SIG-M5 treated with dmso at 0.1 percent for 504 hours (cell line): ENCODE measurements at regions not wholly inside any gene's neighbourhood (a gene's known extent, or its start where the extent isn't known, plus 50 kb on each side); places are given as distances from the start of the nearest gene placed in this dataset.
"Not testable (repeated sequence)": the region's sequence is repeated elsewhere in the genome, so short reads cannot be mapped to it uniquely, and the experiment has no call there.

ENCODE experiments used
- DNase-seq: peaks from one replicate; lab custom pipeline; 2025; ENCODE audit not compliant: unreplicated experiment; lab: John Stamatoyannopoulos, UW

DNA sequence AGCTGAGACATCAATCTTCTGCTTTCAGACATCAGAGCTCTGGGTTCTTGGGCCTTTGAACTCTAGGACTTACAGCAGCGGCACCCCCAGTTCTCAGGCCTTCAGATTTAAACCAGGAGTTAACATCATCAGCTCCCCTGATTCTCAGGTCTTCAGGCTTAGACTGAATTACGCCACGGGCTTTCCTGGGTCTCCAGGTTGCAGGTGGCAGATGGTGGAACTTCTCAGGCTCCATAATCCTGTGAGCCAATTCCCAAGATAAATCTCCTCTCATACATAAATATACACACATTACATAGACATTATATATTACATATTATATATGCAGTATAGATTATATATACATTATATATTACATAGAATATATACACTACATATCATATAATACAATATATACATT lies 408.9 kb upstream of the AUTS2 start:
- DNase-seq, result no peak

DNA sequence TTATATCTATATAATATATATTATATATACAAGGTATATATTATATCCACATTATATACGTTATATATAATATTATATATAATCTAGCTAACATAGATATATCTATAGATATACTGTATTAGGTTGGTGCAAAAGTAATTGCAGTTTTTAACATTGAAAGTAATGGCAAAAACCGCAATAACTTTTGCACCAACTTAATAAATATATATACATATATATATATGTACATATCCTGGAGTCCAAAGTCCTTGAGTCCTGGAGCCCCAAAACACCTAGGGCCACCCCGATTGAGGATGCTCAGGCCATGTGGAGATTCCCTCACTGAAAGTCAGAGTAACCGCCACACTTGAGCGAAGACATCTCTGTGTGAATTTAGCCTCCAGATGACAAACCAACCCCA lies 408.2 kb upstream of the AUTS2 start:
- DNase-seq, result no peak

DNA sequence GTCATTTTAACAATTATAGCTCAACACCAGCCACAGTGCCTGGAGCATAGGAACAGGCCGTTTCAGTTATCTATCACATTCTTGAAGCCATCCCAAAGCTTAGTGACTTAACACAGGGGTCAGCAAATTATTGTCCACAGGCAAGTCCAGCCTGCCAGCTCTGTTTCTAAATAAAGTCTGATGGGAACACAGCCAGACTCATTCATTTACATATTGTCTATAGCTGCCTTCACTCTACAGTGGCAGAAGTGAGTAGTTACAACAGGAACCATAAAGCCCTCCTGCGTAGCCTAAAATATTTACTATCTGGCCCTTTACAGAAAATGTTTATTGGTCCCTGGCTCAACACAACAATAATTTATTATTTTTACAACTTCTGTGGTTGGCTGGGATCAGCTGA lies 407.5 kb upstream of the AUTS2 start:
- no peak for DNase-seq

DNA sequence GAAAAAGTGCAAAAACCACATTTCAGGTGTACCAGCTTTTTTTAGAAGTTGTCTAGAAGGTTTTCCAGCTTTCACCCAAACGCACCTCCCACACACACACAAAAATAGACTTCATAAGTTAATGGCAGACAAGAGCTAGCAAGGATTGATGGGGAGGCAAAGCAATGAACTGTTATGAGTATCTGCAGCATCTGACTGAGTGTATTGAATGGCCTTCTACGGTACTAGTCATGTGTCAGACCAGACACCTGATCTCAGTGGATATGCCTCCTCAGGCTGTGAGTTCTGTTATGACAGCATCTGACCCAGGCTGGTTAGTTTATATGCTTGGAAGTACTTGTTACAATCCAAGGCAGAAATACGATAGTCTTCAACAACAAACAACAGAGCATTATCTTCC lies 406.1 kb upstream of the AUTS2 start:
- DNase-seq, result no peak

DNA sequence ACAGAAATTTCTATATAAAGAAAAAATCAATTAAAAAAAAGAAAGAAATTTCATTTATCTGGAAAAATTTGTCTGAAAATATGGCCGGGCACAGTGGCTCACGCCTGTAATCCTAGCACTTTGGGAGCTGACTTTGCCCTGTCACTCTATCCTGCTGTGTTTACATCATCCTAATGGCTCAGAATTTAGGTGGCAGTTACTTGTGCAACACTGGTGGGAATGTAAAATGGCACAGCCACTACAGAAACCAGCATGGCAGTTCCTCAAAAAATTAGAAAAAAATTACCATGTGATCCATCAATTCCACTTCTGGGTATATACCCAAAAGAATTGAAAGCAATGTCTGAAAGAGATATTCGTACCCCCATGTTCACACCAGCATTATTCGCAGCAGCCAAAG lies 405.2 kb upstream of the AUTS2 start:
- no peak for DNase-seq

DNA sequence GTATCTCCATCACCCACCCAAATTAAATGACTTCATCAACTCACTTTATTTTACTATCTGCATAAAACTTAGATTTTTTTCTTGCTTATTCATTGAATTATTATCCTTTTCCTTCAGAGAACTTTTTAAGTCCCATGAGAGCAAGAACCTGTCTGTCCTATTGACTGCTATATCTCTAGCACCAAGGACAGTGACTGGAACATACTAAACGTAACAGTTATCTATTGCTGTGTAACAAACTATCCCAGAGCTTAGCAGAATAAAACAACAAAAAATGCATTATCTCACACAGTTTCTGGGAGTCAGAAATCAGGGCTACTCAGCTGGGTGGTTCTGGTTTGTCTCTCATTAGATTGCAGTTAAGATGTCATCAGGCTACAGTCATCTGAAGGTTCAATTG lies 401.7 kb upstream of the AUTS2 start:
- DNase-seq, result no peak

DNA sequence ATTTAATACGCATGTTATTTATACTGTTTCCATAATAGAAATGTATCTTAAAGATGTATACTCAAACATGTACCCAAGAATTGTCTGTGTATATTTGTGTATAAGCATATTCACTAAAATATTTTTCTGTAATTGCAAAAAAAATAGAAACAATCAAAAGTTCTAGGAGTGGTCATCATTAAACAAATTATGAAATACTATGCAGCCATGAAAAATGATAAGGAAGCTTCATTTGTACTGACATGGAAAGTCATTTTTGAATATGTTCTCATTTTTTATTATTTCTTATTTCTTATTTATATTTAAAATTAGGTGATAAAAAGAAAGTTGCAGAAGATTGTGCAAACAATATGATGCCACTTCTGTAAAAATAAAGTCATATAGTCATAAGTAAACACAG lies 400.0 kb upstream of the AUTS2 start:
- no peak for DNase-seq

DNA sequence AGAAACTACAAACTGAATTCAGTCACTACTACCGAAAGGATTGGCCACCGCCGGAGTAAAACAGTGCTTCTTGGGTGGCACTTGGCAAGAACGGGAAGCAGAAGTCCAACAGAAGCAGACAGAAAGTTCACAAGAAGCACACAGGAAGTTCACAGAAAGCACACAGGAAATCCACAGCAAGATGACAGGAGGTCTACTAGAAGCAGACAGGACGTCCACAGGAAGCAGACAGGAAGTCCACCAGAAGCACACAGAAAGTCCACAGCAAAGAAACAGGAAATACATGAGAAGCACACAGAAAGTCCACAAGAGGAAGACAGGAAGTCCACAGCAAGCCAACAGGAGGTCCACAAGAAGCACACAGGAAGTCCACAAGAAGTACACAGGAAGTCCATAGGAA lies 399.2 kb upstream of the AUTS2 start:
- DNase-seq, result no peak

DNA sequence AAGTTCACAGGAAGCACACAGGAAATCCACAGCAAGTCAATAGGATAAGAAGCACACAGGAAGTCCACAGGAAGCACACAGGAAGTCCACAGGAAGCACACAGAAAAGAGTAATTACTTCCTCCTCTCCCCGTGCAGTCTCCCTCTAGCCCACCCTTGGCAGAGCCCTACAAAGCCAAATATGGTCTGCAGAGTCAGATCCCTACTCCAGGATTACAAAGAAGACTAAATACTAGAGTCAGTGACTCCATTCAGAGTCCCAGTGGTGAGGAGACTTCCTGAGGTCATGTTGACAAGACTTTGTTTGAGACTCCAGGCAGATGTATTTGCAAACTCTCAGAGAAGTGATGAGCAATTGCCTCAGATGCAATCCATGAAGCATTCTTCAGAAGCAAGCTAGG lies 398.6 kb upstream of the AUTS2 start:
- DNase-seq, result no peak

DNA sequence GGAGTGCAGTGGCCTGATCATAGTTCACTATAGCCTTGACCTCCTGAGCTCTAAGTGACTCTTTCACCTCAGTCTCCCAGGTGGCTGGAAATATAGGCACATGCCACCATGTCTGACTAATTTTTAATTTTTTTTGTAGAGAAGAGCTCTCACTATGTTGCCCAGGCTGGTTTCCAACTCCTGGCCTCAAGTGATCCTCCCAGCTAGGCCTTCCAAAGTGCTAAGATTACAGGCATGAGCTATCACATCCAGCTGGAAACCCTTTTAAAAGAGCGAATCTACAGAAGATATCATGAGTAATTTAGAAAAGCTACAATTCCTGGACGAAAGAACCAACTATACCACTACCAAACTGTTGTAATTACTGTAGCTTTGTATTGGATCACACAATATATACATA lies 394.4 kb upstream of the AUTS2 start:
- DNase-seq, result no peak

DNA sequence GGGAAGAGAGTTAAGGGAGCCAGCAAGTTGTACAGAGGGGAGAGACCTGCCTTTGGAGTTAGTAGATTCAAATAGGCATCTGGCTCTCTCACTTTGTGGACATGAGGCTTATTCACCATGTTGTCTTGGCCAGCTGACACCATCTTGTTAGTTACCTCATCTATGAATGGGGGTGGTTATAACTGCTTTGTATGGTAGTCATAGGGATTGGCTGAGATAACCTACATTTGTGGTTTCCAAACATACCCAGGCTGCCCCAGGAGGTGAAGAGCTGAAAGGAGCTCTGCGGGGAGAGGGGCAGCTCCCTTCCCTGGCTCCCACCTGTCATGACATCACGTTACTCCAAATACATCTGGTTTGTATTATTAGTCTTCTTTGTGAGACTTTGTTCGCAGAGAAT lies 393.3 kb upstream of the AUTS2 start:
- no peak for DNase-seq

DNA sequence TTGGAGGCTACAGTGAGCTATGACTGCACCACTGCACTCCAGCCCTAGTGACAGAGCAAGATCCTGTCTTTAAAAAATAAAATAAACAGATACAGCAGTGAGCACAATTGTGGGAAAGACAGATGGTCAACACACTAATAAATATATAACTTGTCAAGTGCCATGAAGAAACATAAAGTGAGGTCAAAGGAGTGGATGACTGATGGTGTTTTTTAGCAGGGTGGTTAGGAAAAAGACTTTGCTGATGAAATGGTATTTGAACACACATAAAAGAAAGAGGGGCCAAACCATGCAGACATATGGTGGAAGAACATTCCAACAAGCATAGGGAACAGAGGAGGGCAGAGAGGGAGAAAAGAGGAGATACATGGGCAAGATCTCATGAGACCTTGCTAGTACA lies 392.7 kb upstream of the AUTS2 start:
- no peak for DNase-seq

DNA sequence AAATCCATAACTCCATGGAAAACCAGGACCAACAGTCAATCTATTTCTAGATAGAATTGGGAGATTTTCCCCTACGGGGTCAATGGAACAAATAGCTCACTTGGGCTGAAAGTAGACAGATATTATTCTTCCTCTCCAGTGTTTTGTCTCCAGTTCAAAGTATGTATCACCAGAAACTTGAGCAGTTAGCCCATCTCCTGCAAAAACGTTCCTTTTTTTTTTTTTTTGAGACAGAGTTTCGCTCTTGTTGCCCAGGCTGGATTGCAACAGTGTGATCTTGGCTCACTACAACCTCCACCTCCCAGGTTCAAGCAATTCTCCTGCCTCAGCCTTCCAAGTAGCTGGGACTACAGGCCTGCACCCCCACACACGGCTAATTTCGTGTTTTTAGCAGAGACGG lies 390.0 kb upstream of the AUTS2 start:
- no peak for DNase-seq

DNA sequence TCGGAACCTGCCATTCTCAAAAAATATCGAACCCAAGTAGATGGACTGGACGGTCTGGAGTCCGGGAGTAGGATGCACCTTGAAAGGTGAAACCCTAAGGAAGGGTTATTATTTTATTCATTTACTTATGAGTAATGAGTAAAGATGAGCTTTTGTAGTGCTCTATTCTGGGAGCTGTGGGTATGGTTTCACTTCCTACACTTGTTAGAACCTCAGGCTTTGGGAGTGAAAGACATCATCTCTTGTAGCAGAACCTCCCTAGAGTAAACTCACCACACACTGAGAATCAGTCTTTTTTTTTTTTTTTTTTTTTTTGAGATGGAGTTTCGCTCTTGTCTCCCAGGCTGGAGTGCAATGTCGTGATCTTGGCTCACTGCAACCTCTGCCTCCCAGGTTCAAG lies 389.4 kb upstream of the AUTS2 start:
- DNase-seq, result no peak

DNA sequence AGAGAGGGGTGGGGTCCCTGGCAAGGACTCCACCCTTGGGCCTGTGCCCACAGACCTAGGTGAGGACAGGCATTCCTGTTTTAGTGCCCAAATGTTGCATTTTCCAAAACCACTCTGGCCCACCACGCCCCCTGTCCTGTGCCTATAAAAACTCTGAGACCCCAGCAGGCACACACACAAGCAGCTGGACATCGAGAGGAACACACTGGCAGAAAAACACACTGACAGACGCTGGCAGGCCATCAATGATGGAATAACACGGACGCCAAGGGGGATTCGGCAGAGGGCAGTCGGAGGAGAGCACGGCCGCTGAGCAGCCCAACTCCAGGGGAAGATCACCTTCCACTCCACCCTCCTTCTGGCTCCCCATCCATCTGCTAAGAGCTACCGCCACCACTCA lies 386.9 kb upstream of the AUTS2 start:
- DNase-seq, result no peak

DNA sequence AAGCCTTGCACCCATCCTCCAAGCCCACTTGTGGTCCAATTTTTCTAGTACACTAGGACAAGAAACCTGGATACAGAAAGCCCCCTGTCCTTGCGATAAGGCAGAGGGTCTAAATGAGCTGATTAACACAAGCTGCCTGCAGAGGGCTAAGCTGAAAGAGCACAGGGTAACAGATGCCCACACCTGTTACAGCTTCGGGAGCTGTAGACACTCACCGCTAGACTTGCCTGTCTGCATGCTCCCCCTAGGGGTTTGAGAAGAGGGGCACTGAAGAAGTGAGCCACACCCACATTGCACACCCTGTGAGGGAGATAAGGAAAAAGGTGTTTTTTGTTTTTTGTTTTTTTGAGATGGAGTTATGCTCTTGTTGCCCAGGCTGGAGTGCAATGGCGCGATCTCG lies 386.5 kb upstream of the AUTS2 start:
- no peak for DNase-seq

DNA sequence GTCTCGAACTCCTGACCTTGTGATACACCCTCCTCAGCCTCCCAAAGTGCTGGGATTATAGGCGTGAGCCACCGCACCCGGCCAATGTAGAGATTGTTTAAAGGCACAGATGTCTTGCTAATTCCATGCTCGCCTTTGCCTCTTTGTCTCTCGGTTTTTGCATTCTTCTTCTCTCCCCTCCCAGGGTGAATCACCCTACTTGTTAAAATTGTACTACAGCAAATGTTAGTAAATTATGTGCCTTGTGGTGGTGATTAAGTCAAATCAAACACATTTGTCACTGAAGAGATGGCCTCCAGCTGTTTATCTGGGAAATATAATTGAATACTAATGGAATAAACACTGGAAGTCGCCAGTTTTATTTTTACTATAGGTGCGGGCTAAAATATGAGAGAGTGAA lies 384.4 kb upstream of the AUTS2 start:
- DNase-seq, result no peak

DNA sequence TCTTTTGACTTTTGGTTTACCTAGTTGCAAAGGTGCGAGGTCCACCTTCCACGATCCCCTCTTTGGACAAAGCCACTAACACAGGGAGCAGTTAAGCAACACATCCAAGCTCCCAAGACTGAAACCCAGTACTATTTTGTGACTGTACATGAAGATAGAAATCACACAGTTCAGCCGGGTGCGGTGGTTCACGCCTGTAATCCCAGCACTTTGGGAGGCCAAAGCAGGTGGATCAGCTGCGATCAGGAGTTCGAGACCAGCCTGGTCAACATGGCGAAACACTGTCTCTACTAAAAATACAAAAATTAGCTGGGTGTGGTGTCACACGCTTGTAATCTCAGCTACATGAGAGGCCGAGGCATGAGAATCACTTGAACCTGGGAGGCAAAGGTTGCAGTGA lies 382.8 kb upstream of the AUTS2 start:
- not testable (repeated sequence) for DNase-seq

DNA sequence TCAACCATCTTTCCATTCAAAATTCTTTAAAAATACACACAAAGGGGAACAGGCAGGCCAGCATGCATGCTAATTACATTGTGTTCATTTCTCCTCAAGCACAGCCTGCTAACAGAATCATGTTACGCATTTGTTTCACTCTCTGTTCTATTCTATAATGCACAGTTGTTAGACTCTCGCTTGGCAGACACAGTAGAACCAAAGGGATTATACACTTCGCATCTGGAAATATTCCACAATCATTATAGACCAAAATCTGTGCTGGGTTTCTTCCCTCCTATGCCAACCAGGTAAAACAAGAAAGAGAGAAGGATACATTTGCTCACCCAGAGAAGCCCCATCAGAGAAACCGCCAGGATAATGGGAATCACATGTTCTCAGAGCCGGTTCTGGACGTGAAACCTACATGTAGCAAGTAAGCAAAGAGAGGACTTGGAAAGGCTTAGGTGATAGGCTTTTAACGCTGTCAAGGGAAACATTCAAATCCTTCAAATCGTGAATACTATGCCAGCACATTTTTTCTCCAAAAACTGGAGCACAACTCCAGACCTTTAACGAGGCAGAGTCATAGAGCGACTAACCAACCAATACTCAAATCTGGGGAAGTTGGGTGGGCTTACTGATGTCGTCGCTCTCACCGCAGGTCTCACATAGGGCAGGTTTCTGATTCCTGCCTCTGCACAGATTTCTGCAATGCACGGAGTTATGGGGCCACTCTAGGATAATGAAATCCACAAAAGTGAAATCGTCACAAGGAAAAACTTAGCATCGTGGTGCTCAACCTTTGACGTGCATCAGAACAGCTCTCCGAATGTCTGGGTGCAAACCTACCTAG lies 380.5 kb upstream of the AUTS2 start:
- DNase-seq, result no peak

DNA sequence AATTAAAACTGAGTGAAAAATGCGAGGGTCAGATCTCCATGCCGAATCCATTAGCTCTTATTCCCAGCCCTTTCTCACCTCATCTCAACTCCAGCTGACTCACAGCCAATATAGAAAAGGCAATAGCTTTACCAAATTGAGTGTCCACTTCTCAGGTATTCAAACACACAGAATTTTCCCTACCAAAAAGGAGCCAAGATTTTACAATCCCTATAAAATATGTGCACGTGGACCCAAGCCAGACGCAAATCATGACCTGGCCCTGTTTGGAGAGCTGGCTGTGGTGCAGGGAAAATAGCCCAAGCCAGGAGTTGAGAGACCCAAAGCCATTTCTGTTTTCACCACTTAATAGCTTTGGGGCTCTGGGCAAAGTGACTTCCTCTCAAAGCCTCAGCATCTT lies 379.7 kb upstream of the AUTS2 start:
- no peak for DNase-seq

DNA sequence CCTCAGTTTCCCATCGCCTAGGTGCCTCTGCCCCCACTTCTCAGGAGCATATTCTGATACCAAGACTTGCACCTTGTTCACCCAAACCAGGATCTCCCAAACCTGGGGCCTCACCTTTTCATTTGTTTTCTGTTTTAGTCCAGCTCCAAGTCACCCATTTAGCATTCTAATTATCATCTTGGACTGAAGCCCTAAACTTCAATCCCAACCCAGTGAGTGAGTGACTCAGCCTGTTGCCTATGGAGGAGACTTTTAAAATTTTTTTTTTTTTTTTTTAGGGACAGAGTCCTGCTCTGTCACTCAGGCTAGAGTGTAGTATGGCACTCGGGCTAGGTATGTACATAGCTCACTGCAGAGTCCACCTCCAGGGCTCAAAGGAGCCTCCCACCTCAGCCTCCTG lies 378.9 kb upstream of the AUTS2 start:
- no peak for DNase-seq

DNA sequence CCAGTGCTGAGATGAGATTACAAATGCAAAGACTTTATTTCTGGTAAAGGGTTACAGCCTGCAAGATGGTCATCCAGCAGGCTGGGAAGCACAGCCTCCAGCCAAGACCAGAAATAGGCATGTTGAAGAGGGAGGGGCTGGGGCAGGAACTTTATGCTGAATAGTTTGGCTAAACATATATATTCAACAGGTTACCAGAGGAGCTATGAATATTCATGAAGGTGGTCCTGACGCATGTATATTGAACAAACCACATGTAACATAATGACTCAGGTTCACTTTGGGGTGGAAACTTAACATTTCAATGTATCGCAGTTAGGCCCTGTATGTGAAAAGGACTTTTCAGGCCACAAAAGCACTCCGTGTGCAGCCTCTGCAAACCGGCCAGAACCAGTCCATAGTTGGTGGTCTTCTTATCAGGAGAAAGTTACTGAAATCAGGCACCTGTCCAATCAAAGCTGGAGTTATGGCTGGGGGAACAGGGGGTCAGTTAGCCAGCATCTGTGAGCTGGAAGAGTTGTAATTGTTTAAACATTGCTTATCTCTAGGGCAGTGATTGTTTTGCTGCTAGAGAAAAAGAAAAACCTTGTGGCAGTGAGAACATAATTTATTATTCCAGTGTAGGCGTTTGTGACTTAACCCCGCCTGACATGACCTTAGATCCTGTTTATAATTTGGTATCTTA lies 372.9 kb upstream of the AUTS2 start:
- no peak for DNase-seq
